A549 (cell line): ENCODE measurements at regions not wholly inside any gene's neighbourhood (a gene's known extent, or its start where the extent isn't known, plus 50 kb on each side); places are given as distances from the start of the nearest gene placed in this dataset.

Experiments
- BHLHE40 ChIP-seq: IDR thresholded peaks from 2 replicates; pipeline ENCODE4 v1.6.1; 2012; ENCODE audit warnings: low read depth, low read length, inconsistent platforms
- CEBPB ChIP-seq, 2 experiments: fragments of >200 bp in 1 of 2; sonication (Bioruptor Twin) in 1 of 2; formaldehyde crosslinking in 1 of 2; IDR thresholded peaks; 2 replicates each; pipeline ENCODE4 v1.6.1; 2012 to 2016
- CHD2 ChIP-seq: fragments of 150-350 bp; IDR thresholded peaks from 2 replicates; pipeline ENCODE4 v1.6.1; 2014; ENCODE audit warnings: low read length; ENCODE audit not compliant: partially characterized antibody
- CTCF ChIP-seq: fragments of >200 bp; sonication (Bioruptor Twin); formaldehyde crosslinking; IDR thresholded peaks from 3 replicates; pipeline ENCODE4 v1.5.1; 2016
- EP300 ChIP-seq, 2 experiments: fragments of >200 bp; sonication (Bioruptor Twin); formaldehyde crosslinking; IDR thresholded peaks; 2 replicates in 1 of 2; 3 replicates in 1 of 2; pipeline ENCODE4 v1.6.1; 2016 to 2017
- HDAC2 ChIP-seq: fragments of 200-600 bp; sonication (generic); IDR thresholded peaks from 2 replicates; pipeline ENCODE4 v1.6.1; 2016
- HEYL ChIP-seq: fragments of 250-450 bp; sonication (Bioruptor Pico); IDR thresholded peaks from 2 replicates; pipeline ENCODE4 v1.8.0; 2021; ENCODE audit warnings: mild to moderate bottlenecking, moderate library complexity
- HOXA7 ChIP-seq: fragments of 250-450 bp; sonication (Bioruptor Pico); IDR thresholded peaks from 2 replicates; pipeline ENCODE4 v1.5.0; 2020; ENCODE audit warnings: mild to moderate bottlenecking, moderate library complexity
- JUN ChIP-seq, 2 experiments: fragments of >200 bp; sonication (Bioruptor Twin); formaldehyde crosslinking; IDR thresholded peaks; 2 replicates in 1 of 2; 3 replicates in 1 of 2; pipeline ENCODE4 v1.6.1; 2016 to 2017
- JUNB ChIP-seq: fragments of >200 bp; sonication (Bioruptor Twin); formaldehyde crosslinking; IDR thresholded peaks from 2 replicates; pipeline ENCODE4 v1.6.1; 2016
- KDM5A ChIP-seq: fragments of 200-600 bp; sonication (generic); IDR thresholded peaks from 2 replicates; pipeline ENCODE4 v1.6.1; 2016; ENCODE audit warnings: antibody characterized with exemption, mild to moderate bottlenecking
- NR3C1 ChIP-seq: fragments of >200 bp; sonication (Bioruptor Twin); formaldehyde crosslinking; IDR thresholded peaks from 3 replicates; pipeline ENCODE4 v1.6.1; 2017
- POLR2A ChIP-seq: IDR thresholded peaks from 2 replicates; pipeline ENCODE4 v1.6.1; 2012; ENCODE audit warnings: mild to moderate bottlenecking, low read length
- POLR2AphosphoS2 ChIP-seq: conservative IDR thresholded peaks from 2 replicates; pipeline ENCODE4 v1.6.1; 2012; ENCODE audit warnings: low read length, improper control_type of control experiment, inconsistent platforms

- TF ChIP-seq POLR2AphosphoS2 (no peak), NR3C1 (no peak), CTCF (no peak), POLR2A (no peak), KDM5A (no peak), EP300 (IDR thresholded peaks at IDR 0.05) (no peak), BHLHE40 (no peak), CEBPB (IDR thresholded peaks at IDR 0.05) (no peak), JUN (IDR thresholded peaks at IDR 0.05) (no peak), JUNB (no peak), HEYL (CRISPR knock-in tag) (no peak), HOXA7 (no peak), CHD2 (no peak), HDAC2 (no peak)
Observed at GRCh38 chr3:102099913-102100312, 250.6 kb downstream of the NFKBIZ start.
